ENCODE measurements at regions not wholly inside any gene's neighbourhood (a gene's known extent, or its start where the extent isn't known, plus 50 kb on each side); places are given as distances from the start of the nearest gene placed in this dataset.
"Not testable (repeated sequence)": the region's sequence is repeated elsewhere in the genome, so short reads cannot be mapped to it uniquely, and the experiment has no call there.

DNA sequence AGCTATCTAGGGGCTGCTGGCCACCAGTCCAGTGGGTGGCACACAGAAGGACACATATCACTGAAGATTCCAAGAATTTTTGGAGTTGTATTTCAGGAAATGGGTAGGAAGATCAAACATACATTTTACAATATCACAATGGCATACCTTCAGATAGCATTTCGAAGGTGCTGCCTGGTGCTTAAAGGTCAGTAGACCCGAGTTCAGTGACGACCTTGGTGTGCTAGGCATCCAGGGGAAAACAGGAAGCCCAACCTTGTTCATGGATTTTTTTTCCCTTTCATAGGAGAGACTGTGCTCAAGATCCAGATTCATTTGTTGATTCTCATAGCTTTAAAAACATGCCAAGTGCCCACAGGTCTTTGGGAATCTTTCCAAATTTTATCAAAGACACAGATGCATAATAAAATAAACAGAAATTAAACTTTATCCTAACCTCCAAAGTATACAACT lies 51.0 kb upstream of the RCBTB2 start:
- DNase-seq (ENCODE audit: low read depth): no peak

DNA sequence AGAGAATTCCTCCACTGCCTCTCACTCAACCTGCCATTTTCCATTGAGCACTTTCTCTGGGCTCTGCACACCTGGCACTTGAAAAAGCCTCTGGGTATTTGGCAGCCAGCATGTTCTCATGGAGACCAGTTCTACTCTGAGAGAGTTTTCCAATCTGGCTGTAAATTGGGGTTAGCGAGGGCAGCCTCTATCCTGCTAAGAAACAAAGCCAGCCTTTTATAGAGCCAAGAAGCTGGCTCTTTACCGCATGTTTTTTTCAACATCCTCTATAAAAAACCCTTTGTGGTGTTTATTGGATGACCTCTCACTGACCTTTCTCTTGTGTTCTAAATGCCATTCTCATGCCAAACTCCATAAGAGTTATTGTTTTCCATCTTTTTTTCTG lies 52.6 kb upstream of the RCBTB2 start:
- no peak for DNase-seq (ENCODE audit: low read depth)

DNA sequence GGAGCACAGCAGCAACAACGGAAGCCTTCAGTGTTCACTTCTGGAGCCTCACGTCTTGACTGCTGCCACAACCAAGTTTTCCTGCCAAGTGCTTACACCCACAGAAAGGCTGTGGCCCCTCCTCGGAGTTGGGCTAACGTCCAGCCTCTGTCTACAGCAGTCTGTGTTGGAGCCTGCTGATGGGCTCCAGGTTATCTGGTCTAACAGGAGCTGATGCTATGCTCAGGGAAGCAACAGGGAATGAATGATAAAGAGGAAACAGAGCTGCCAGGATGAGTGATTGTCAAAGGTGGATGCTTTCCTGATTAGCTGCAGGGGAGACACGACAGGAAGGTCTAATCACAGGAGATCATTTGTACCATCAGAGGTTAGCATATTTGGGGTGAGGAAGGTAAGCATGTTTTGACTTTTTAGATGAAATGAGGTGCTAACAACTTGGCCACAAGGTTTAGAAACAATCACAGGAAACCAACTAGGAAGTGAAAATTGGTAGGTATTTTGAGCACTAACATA lies 53.8 kb upstream of the RCBTB2 start:
- no peak for DNase-seq (ENCODE audit: low read depth)

DNA sequence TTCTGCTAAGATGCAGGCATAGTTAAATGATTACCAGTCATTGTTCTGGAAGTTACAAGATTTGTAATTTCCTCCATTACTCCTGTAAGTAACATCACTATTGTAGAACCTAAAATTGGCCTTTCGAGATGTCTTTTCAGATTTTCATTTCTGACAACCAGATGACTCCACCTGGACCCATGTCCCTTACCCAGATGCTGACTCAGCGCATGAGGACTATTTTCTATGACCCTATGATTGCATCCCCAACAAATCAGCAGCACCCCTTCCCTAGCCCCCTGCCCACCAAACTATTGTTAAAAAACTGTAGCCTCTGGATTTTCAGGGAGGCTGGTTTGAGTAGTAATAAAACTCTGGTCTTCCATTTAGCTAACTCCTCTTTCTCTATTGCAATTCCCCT lies 55.2 kb upstream of the RCBTB2 start:
- no peak for DNase-seq (ENCODE audit: low read depth)

DNA sequence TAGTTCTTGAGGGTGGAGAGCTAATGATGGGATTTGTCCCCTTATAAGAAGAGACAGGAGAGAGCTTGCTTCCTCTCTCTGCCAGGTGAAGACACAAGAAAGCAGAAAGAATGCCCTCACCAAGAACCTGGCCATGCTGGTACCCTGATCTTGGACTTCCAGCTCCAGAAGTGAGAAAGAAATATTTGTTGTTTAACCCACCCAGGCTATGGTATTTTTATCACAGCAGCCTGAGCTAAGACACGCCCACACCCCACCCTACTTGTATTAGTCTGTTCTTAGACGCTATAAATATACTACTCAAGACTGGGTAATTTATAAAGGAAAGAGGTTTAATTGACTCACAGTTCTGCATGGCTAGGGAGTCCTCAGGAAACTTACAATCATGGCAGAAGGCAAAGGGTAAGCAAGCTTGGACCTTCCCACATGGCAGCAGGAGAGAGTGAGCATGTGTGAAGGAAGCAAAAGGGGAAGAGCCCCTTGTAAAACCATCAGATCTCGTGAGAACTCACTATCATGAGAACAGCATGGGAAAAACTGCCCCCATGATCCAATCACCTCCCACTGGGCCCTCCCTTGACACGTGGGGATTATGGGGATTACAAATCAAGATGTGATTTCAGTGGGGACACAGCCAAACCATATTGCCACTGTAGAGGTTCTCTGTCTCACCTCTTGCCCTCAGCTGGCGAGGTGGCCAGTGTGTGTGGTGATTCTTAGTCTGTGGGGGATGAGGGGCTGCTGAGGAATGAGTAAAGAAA lies 57.4 kb upstream of the RCBTB2 start:
- DNase-seq (ENCODE audit: low read depth): no peak

DNA sequence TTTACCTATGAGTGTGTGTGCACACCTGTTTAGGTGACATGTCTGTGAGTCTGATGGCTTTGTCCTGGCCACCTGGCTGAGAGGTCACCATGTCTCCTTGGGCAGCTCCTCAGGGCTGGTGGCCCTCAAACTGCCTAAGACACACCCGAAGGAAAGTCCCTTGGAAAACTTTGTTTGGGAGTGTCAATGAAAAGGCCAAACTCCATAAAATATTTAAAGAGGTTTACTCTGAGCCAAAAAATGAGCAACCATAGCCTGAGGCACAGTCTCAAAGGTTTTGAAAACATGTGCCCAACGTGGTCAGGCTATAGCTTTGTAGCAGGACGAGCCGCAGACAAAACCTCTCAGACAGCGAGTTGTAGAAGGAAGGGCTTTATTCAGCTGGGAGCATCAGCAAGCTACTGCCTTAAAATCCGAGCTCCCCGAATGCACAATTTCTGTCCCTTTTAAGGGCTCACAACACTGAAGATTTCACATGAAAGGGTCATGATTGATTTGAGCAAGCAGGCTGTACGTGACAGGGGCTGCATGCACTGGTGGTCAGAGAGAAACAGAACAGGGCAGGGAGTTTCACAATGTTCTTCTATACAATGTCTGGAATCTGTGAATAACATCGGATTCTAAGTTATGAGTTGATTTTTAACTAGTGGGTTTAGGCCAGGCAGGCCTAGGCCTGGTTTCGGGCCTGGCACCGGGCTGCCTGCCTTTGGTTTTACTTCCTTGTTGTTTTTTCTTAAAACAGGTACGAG lies 58.4 kb upstream of the RCBTB2 start:
- not testable (repeated sequence) for DNase-seq (ENCODE audit: low read depth)

DNA sequence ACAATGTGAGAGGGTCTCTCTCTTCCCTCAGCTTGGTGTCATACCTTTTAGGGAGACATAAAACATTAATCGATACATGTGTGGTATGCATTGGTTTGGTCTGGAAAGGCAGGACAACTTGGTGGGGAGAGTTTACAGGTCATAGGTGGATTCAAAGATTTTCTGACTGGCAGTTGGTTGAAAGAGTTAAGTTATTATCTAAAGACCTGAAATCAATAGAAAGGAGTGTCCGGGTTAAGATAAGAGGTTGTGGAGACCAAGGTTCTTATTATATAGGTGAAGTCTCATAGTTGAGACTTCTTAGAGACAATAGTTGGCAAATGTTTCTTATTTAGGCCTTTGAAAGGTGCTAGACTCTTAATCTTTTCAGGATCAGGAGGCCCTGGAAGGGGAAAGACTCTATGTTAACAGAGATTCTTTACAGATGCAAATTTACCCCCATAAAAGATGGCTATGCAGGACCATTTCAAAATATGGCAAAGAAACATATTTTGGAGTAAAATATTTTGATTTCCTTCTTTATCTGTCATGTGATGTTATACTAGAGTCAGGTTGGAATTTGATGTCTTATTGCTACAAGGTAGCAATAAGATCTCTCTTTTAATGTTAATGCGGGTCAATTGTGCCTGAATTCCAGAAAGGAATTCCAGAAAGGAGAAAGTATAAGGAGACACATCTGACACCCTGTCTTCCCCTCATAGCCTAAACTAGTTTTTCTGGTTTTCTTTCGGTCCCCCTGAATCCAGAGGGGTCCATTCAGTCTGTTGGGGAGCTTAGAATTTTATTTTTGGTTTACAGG lies 59.2 kb upstream of the RCBTB2 start:
- no peak for DNase-seq (ENCODE audit: low read depth)

DNA sequence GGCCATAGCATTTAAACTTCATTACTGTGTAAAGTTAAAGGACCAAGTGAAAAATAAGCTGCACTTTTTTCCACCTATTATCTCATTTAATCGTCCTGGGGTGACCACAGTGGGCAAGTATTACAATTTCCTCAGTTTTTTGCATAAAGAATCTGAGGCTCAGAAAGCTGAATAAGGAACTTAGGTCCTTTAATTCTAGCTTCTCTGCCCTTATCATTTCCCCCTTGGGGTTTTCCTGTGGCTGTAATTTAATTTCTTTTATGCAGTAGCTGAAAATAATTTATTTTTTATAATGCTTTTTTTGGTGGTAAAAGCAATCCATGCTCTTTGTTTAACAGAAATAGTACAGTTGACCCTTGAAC lies 59.8 kb upstream of the RCBTB2 start:
- no peak for DNase-seq (ENCODE audit: low read depth)

DNA sequence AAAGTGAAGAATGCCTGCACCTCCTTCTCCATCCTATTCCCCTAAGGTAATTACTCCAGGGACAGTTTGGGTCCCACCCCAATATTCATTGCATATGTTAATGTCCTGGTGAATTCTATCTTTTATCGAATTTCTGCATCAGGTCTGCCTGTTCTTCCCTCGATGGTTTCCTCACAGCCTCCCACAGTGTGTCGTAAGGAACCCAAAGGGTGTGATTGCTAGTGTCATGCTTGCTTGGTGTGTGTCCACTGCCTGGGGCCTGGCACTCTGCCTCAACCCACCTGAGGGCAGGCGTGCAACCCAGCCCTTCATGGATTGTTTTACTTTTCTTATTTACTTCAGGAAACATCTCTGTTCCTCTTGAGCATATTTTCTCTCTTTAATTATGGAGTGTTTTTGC lies 60.2 kb upstream of the CYSLTR2 start:
- DNase-seq (ENCODE audit: low read depth): no peak

DNA sequence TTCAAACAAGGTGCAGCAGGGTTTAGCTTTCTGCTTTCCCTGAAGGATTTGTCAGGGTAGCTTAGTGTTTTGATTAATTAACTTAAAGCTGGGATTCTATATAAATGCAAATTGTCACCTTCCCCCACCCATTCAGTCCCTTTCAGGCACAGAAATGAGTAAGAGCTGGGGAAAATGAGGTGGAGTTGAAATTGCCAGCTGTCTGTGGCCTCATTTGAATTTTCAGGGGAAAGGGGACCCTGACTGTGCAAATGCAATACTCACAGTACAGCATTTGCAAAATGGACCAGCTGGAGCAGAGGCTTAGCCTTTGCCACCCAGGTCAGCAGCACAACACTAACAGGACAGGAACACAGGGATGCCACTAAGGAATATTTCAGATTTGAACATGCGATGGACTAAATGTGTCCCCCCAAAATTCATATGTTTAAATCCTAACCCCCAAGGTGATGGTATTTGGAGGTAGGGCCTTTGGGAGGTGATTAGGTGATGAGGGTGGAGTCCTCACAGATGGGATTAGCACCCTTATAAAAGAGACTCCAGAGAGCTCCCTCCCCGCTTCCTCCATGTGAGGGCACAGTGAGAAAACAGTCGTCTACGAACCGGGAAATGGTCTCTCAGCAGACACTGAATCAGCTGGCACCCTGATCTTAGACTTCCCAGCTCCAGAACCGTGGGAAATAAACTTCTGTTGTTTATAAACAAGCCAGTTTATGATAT lies 59.5 kb upstream of the CYSLTR2 start:
- DNase-seq (ENCODE audit: low read depth): no peak

DNA sequence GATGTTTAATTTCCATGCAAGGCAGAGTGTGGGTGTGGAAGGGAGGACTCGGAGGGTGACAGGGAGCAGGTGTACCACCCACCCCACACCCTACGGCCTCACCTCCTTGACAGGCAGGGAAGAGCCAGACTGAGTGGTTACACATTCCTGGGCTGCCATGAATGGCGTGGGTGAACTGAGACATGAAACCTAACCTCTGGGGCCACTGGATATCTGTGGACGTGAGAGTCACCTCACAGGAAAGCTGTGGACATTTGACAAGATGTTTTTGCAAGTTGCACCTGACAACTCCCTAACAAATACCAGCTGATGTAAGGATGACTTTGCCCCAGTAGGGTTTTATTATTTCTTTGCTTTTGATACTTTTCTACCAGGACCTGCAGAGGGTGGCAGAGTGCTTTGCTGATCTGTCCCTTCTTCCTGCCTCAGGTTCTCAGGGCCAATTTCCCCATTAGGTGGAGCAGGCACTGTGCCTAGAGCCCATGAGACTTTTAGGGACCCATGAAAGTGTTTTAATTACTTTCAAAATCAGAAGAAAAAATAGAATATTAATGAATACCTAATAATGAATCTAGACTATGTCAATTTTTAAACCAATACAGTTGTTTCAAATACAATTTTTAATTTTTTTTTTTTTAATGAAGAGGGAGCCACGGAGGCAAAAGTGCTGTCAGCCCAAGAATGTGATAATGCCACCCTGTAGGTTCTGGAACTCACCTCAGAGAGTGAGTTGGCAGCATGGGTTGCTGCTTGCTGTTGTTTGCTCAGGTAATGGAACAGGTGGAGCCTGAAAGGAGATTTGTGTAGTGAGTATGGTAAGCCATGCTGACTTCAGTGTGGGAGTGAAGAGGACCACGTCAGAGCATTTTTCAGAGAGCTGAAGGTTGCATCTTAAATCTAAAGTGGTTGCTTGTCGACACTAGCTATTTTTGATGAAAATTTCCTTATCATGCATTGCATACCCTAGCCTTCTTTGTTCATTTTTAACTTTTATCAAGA lies 58.0 kb upstream of the CYSLTR2 start:
- DNase-seq (ENCODE audit: low read depth): peak; percentile 21

DNA sequence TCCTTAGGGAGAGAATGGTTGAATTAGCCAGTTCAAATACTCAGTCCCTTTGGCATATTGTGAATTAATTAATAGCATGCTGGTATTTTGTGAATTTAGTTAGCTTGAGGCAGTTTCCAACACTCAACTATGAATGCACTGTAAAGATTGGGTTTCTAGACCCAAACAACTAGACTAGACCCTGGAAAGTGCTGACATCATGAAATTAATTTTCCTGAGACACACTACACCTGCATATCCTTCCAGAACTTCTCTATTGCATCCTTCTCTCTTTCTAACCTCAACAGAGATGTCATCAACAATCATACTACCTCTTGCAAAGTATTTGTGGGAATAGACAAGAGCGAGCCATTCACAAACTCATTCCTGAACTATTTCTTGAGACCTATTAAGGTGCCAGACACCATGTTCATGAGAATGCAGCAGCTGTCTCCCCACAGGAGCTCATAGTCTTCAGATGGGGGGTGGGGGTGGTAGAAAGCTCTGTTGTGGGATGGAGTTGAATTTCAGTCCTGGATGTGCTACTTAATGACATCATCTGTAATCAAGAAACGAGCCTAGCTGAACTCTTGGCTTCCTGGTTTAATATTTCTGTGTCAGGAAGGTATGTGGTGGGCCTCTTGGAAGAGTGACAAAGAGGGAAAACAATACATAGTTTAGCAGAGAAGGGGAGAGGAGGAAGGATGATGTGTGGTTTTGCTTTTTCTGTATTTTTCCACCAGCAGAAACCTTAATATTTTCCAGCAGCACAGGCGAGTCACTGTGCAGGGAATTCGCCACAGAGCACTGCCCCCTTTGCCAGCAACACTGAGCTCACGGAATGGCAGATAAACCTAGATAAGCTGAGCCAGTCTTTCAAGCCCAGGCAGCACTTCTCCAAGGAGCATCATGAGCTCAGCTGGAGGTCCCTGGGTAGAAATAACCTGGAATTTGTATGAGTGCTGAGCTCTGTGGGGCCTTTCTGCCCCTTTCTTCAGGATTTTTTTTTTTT lies 53.1 kb upstream of the CYSLTR2 start:
- DNase-seq (ENCODE audit: low read depth): no peak

DNA sequence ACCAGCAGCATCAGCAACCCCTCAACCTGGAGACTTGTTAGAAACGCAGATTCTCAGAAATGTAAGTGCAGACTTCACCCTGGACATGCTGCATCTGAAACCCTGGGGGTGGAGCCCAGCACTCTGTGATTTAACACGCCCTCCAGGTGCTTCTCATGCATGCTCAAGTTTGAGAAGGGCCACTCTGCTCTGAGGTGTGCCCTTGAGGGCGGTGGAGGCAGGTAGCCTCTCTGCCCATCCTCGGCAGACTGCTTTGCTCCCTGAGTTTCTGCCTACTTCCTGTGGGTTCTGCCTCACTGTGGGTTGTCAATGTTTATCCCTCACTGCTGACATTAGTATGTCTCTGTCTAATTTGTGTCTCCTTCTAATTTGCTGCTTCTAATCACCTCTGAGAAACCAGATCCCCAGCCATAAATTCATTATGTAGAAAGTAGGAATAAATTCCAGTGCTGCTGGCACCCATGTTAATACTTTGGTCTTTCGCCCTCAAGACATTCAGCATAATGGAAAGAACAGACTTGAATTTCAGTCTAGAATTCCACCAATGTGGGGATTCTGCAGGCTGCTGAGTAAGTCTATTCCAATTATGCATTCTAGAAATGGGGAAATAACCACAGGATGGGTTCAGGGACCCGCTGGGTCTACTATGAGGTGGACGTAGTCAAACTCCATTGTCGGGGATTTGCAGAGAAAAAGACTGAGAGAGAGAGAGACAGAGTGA lies 51.3 kb upstream of the CYSLTR2 start:
- DNase-seq (ENCODE audit: low read depth): no peak

DNA sequence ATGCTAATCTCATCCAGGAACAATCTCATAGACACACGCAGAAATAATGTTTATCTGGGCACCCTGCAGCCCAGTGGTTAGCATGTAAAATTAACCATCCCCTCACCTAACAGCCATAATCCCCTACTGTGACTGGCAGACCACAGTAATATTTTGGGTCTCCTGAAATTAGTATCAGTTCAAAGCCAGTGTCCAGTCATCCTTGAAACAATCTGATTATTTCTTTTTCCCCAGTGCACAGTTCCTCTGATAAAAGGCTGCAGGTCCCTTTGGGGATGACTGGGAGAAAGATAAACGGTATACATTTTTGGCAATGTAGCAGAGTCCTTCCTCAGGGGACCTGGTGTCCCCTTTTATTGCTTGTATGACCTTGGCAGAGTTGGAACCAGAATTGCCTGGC lies 50.4 kb upstream of the CYSLTR2 start:
- DNase-seq (ENCODE audit: low read depth): no peak

Data from activated T-cell treated with anti-CD3 and anti-CD28 coated beads for 48 hours (primary cell).